HFFc6 (cell line): ENCODE measurements at regions not wholly inside any gene's neighbourhood (a gene's known extent, or its start where the extent isn't known, plus 50 kb on each side); places are given as distances from the start of the nearest gene placed in this dataset.

Experiments used
- DNase-seq: peaks from one replicate; pipeline ENCODE4 v3.0.0-alpha.2; 2018
- H3K27ac Mint-ChIP-seq: 2 replicates; pipeline ENCODE4 v1.8.0; 2020; ENCODE audit warnings: mild to moderate bottlenecking, mixed read lengths
- H3K27me3 Mint-ChIP-seq: 2 replicates; pipeline ENCODE4 v1.8.0; 2021; ENCODE audit warnings: mild to moderate bottlenecking, moderate library complexity, mixed read lengths; ENCODE audit not compliant: insufficient read depth
- H3K36me3 Mint-ChIP-seq: 2 replicates; pipeline ENCODE4 v1.8.0; 2021; ENCODE audit warnings: low read depth, mixed read lengths
- H3K4me1 Mint-ChIP-seq: 2 replicates; pipeline ENCODE4 v1.8.0; 2020; ENCODE audit warnings: low read depth, mixed read lengths
- H3K4me3 Mint-ChIP-seq: 2 replicates; pipeline ENCODE4 v1.8.0; 2020; ENCODE audit warnings: mild to moderate bottlenecking, moderate library complexity, mixed read lengths
- H3K9me3 Mint-ChIP-seq: 2 replicates; pipeline ENCODE4 v1.8.0; 2020; ENCODE audit warnings: mild to moderate bottlenecking, mixed read lengths
- TF ChIP-seq, protein P1 (sequence below): fragments of 200-600 bp; sonication (generic); IDR thresholded peaks from 2 replicates; pipeline ENCODE4 v1.5.0; 2021; ENCODE audit warnings: antibody characterized with exemption, mild to moderate bottlenecking

DNA sequence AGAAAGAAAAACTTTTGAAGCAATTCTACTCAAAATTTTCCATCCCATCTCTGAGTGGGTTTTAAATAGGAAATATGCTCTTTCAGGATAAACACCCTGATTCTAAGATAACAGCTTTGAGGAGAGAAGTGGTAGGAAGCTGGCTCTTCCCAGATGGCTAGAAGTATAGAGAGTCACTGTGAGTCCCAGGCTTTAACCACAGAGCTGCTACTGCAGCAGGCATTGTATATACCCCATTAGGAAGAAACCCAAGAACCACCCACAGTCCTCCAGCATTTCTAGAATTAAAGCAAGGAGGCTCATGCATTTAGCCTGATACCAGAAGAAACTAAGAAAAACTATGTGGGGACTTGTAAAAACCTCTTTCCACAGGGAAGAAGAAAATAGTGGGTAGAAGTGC is 1405.6 kb upstream of the TENM4 start:
- Mint-ChIP-seq H3K4me3 (no peak overlapping the region), H3K9me3 (peaks cover 44% of the 10 kb centered on the region), H3K4me1 (no peaks in the 10 kb centered on the region), H3K27ac (no peak overlapping the region), H3K27me3 (no peaks in the 10 kb centered on the region), H3K36me3 (no peaks in the 10 kb centered on the region; the same call in 1 of the 2 replicates)
- DNase-seq = no peak
- TF ChIP-seq, protein P1, sequence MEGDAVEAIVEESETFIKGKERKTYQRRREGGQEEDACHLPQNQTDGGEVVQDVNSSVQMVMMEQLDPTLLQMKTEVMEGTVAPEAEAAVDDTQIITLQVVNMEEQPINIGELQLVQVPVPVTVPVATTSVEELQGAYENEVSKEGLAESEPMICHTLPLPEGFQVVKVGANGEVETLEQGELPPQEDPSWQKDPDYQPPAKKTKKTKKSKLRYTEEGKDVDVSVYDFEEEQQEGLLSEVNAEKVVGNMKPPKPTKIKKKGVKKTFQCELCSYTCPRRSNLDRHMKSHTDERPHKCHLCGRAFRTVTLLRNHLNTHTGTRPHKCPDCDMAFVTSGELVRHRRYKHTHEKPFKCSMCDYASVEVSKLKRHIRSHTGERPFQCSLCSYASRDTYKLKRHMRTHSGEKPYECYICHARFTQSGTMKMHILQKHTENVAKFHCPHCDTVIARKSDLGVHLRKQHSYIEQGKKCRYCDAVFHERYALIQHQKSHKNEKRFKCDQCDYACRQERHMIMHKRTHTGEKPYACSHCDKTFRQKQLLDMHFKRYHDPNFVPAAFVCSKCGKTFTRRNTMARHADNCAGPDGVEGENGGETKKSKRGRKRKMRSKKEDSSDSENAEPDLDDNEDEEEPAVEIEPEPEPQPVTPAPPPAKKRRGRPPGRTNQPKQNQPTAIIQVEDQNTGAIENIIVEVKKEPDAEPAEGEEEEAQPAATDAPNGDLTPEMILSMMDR = no peak

DNA sequence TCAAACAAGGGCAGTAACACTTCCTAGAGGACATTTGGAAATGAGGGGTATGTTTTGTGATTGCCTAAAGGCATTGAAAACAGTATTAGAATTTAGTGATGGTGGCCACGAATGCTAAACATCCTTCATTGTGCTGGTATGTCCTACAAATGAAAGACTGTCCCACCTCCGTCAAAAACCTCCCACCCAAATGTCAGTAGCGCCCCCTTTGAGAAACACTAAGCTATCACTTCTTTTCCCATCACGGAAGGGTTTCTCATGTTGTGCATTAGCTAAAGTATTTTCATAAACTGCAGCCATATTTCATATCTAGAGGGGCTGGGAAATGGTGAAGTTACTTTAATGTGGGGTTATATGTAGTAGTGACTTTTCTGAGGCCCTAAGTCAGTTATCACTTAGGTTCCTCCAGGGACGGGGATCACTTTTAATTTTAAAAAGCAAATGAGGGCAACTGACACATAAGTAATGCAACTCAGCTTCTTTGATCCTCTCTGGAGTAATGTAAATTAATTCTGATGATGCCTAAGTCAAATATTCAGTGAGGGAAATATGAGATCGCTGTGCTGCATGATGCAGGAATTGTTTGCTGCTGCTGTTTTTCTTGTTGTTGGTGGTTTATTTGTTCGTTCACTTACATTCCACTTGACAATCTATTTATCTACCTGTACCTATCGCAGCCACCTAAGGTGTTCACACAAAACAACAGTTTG is 1403.4 kb upstream of the TENM4 start:
- Mint-ChIP-seq H3K36me3 (no peaks in the 10 kb centered on the region; the same call in 1 of the 2 replicates), H3K4me3 (no peak overlapping the region), H3K27me3 (no peaks in the 10 kb centered on the region), H3K27ac (no peak overlapping the region), H3K9me3 (peaks cover 42% of the 10 kb centered on the region), H3K4me1 (no peaks in the 10 kb centered on the region)
- DNase-seq = no peak
- TF ChIP-seq, protein P1 = no peak

DNA sequence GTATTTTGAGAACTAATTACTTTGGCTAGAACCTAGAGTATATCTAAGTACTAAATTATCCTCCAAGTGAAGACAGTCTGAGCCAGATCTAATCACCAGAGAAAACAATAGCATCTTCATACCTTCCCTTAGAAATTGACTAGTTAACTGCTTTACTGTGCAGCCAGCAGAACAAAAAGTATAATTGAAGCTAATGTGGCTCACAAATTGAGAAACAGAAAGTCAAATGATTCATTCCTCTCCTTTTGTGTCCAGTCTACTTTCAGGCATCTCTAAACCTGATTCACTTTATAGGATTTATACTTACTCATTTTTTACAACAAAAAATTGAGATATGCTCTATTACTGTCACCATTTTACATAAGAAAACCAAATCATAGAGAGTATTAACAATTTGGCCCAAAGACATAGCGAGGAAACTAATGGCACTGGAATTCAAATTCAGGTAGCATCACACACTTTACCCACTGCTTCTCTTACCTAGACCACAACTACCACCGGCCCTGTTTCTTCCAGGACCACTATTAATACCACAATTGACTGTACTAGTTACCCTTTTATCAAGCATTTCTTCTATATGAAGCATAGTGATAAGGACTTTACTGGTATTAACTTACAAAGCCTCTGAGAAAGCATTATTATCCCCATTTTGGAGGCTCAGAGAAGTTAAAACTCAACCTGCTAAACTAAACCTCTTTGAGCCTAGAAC is 1402.6 kb upstream of the TENM4 start:
- no peaks in the 10 kb centered on the region for H3K4me1 Mint-ChIP-seq
- no peaks in the 10 kb centered on the region for H3K27me3 Mint-ChIP-seq
- DNase-seq = no peak
- TF ChIP-seq, protein P1 = no peak
- H3K9me3 Mint-ChIP-seq = peaks cover 37% of the 10 kb centered on the region
- no peak overlapping the region for H3K4me3 Mint-ChIP-seq
- H3K27ac Mint-ChIP-seq = no peak overlapping the region
- no peaks in the 10 kb centered on the region; the same call in 1 of the 2 replicates for H3K36me3 Mint-ChIP-seq

DNA sequence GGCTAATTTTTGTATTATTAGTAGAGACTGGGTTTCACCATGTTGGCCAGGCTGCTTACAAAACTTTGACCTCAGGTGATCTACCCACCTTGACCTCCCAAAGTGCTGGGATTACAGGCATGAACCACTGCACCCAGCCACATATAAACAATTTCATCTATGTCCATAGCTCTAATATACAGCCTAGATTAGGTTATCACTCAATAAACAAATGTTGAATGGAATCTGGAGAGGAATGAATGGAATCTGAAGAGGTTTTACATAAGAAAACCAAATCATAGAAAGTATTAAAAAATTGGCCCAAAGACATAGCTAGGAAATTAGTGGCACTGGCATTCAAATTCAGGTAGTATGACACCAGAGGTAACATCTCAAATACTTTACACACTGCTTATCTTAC is 1401.4 kb upstream of the TENM4 start:
- Mint-ChIP-seq H3K27ac (no peak overlapping the region), H3K36me3 (no peaks in the 10 kb centered on the region; the same call in 1 of the 2 replicates), H3K4me1 (no peaks in the 10 kb centered on the region), H3K27me3 (no peaks in the 10 kb centered on the region), H3K9me3 (peaks cover 36% of the 10 kb centered on the region), H3K4me3 (no peak overlapping the region)
- DNase-seq = no peak
- TF ChIP-seq, protein P1 = no peak

DNA sequence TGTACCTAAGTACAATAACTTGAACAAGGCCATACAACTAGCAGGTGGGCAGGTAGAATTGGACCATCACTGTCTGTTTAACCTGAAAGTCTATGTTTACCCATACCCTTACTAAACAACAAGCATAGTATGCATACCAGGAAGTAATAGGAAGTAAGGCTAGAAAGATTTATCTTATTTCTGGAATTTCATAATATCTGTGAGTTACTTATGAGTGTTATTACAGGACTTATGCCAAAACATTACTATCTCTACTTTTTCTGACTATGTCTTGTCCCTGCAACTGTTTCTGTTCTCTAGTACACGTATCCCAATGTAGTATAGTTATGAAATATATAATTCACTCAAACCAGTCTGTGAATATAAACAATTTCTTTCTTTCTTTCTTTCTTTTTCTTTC is 1400.8 kb upstream of the TENM4 start:
- no peak for DNase-seq
- H3K4me1 Mint-ChIP-seq = no peaks in the 10 kb centered on the region
- H3K27ac Mint-ChIP-seq = no peak overlapping the region
- no peak overlapping the region for H3K4me3 Mint-ChIP-seq
- no peaks in the 10 kb centered on the region for H3K27me3 Mint-ChIP-seq
- peaks cover 31% of the 10 kb centered on the region for H3K9me3 Mint-ChIP-seq
- H3K36me3 Mint-ChIP-seq = no peaks in the 10 kb centered on the region
- TF ChIP-seq, protein P1 = no peak
